HG02981 (cell line): ENCODE measurements at regions not wholly inside any gene's neighbourhood (a gene's known extent, or its start where the extent isn't known, plus 50 kb on each side); places are given as distances from the start of the nearest gene placed in this dataset.
"Not testable (repeated sequence)": the region's sequence is repeated elsewhere in the genome, so short reads cannot be mapped to it uniquely, and the experiment has no call there.

Experiments used
- ATAC-seq: cut with Tn5 transposase; IDR thresholded peaks from one replicate; pipeline ENCODE4 v1.9.1; 2021; ENCODE audit warnings: mild to moderate bottlenecking, moderate library complexity; ENCODE audit not compliant: unreplicated experiment

- ATAC-seq = not testable (repeated sequence)
Observed at GRCh38 chr2:87476223-87476872, 271.5 kb upstream of the PLGLB2 start.

- ATAC-seq = not testable (repeated sequence)
Observed at GRCh38 chr2:87476936-87477335, 271.0 kb upstream of the PLGLB2 start.

- not testable (repeated sequence) for ATAC-seq
Observed at GRCh38 chr2:87477669-87478428, 270.0 kb upstream of the PLGLB2 start.

GRCh38 chr2:87478911-87479310 is 269.0 kb upstream of the PLGLB2 start:
- ATAC-seq = not testable (repeated sequence)

GRCh38 chr2:87483093-87483680 is 264.7 kb upstream of the PLGLB2 start:
- ATAC-seq = not testable (repeated sequence)

GRCh38 chr2:87484363-87484762 is 263.5 kb upstream of the PLGLB2 start:
- not testable (repeated sequence) for ATAC-seq

GRCh38 chr2:87485455-87485854 is 262.4 kb upstream of the PLGLB2 start:
- not testable (repeated sequence) for ATAC-seq

GRCh38 chr2:87485884-87486283 is 262.0 kb upstream of the PLGLB2 start:
- ATAC-seq = peak; percentile 93

GRCh38 chr2:87486413-87486812 is 261.5 kb upstream of the PLGLB2 start:
- not testable (repeated sequence) for ATAC-seq

GRCh38 chr2:87488021-87488420 is 259.9 kb upstream of the PLGLB2 start:
- ATAC-seq = not testable (repeated sequence)

GRCh38 chr2:87488991-87489390 is 258.9 kb upstream of the PLGLB2 start:
- ATAC-seq = not testable (repeated sequence)

GRCh38 chr2:87494846-87495245 is 253.0 kb upstream of the PLGLB2 start:
- not testable (repeated sequence) for ATAC-seq

- ATAC-seq = not testable (repeated sequence)
Observed at GRCh38 chr2:87495455-87495854, 252.4 kb upstream of the PLGLB2 start.

GRCh38 chr2:87496036-87497006 is 251.6 kb upstream of the PLGLB2 start:
- ATAC-seq = peak; percentile 83

GRCh38 chr2:87497135-87497534 is 250.8 kb upstream of the PLGLB2 start:
- not testable (repeated sequence) for ATAC-seq

GRCh38 chr2:87497700-87498099 is 250.2 kb upstream of the PLGLB2 start:
- not testable (repeated sequence) for ATAC-seq

- ATAC-seq = peak; percentile 55
Observed at GRCh38 chr2:87498169-87498853, 249.6 kb upstream of the PLGLB2 start.

GRCh38 chr2:87498854-87499238 is 249.0 kb upstream of the PLGLB2 start:
- not testable (repeated sequence) for ATAC-seq

- ATAC-seq = not testable (repeated sequence)
Observed at GRCh38 chr2:87499860-87500259, 248.0 kb upstream of the PLGLB2 start.

- ATAC-seq = not testable (repeated sequence)
Observed at GRCh38 chr2:87500421-87500820, 247.5 kb upstream of the PLGLB2 start.
